B cell (primary cell): ENCODE measurements at regions not wholly inside any gene's neighbourhood (a gene's known extent, or its start where the extent isn't known, plus 50 kb on each side); places are given as distances from the start of the nearest gene placed in this dataset.

Experiments
- ATAC-seq: fragments of 200-7000 bp; cut with Tn5 transposase; one replicate; pipeline ENCODE4 v1.10.0; 2021; ENCODE audit warnings: low read depth, mild to moderate bottlenecking, moderate number of reproducible peaks, moderate library complexity
- CTCF ChIA-PET: fragments of 350-600 bp; sonication (Branson Sonifier 250); formaldehyde crosslinking; loops from one replicate; lab custom pipeline; 2021; ENCODE audit warnings: antibody characterized with exemption, inconsistent platforms; lab: Charles Lee
- POLR2A ChIA-PET: fragments of 350-600 bp; sonication (Branson Sonifier 250); formaldehyde crosslinking; loops from one replicate; lab custom pipeline; 2021; ENCODE audit warnings: antibody characterized with exemption; lab: Charles Lee
- DNase-seq: peaks from one replicate; pipeline ENCODE4 v3.0.0; 2013
- H2AFZ ChIP-seq: 2 replicates; pipeline ENCODE4 v1.6.1; 2012; ENCODE audit warnings: mild to moderate bottlenecking, low read depth, low read length; ENCODE audit not compliant: insufficient read depth, poor library complexity, severe bottlenecking
- H3K27ac ChIP-seq, 2 donors: 1 replicate in 1 of 2; 2 replicates in 1 of 2; pipeline ENCODE4 v1.5.1; 2012 to 2013; ENCODE audit warnings: low read length in 2 of 2, mild to moderate bottlenecking in 2 of 2, moderate library complexity in 1 of 2
- H3K27me3 ChIP-seq, 4 experiments: fragments of 200-600 bp in 1 of 4; sonication (generic) in 1 of 4; replicated peaks in 1 of 4; 1 replicate in 2 of 4; 2 replicates in 2 of 4; pipeline versions ENCODE4 v1.6.1 to v1.7.0; 2013 to 2016; ENCODE audit warnings: low read length in 3 of 4, mild to moderate bottlenecking in 2 of 4, mixed read lengths in 1 of 4, moderate library complexity in 1 of 4; ENCODE audit not compliant: insufficient read depth in 4 of 4, control insufficient read depth in 3 of 4; ENCODE audit errors: control extremely low read depth in 1 of 4
- H3K36me3 ChIP-seq, 2 experiments: replicated peaks in 1 of 2; 1 replicate in 1 of 2; 2 replicates in 1 of 2; pipeline versions ENCODE4 v1.6.1 to v1.7.1; 2013; ENCODE audit warnings: low read length in 1 of 2; ENCODE audit not compliant: insufficient read depth in 2 of 2, control insufficient read depth in 1 of 2; ENCODE audit errors: control extremely low read depth in 1 of 2, extremely low read depth in 1 of 2
- H3K4me1 ChIP-seq, 2 donors: fragments of 200-600 bp in 1 of 2; sonication (generic) in 1 of 2; 1 replicate in 1 of 2; 2 replicates in 1 of 2; pipeline versions ENCODE4 v1.5.1 to v1.6.1; 2013 to 2017; ENCODE audit warnings: low read length in 2 of 2; ENCODE audit not compliant: control insufficient read depth in 2 of 2, insufficient read depth in 2 of 2
- H3K4me2 ChIP-seq: replicated peaks from 2 replicates; pipeline ENCODE3; 2012; ENCODE audit warnings: mild to moderate bottlenecking, low read depth, low read length; ENCODE audit not compliant: poor library complexity, severe bottlenecking
- H3K4me3 ChIP-seq, 5 experiments: fragments of 200-600 bp in 1 of 5; sonication (generic) in 1 of 5; 1 replicate in 3 of 5; 2 replicates in 2 of 5; pipeline versions ENCODE4 v1.5.1 to v1.7.0; 2011 to 2016; ENCODE audit warnings: low read length in 4 of 5, mild to moderate bottlenecking in 4 of 5, low read depth in 2 of 5, control low read depth in 1 of 5, moderate library complexity in 1 of 5; ENCODE audit not compliant: insufficient read depth in 1 of 5; ENCODE audit errors: control extremely low read depth in 1 of 5, extremely low read depth in 1 of 5
- H3K79me2 ChIP-seq: fragments of 200-600 bp; sonication (generic); one replicate; pipeline ENCODE4 v1.6.0; 2016; ENCODE audit warnings: low read length; ENCODE audit not compliant: control insufficient read depth, insufficient read depth
- H3K9ac ChIP-seq: fragments of 200-600 bp; sonication (generic); 2 replicates; pipeline ENCODE4 v1.6.1; 2017; ENCODE audit warnings: mild to moderate bottlenecking, low read length, moderate library complexity
- H3K9me3 ChIP-seq, 3 donors: one replicate each; pipeline versions ENCODE4 v1.6.1 to v1.7.1; 2013; ENCODE audit warnings: low read length in 2 of 3; ENCODE audit not compliant: control insufficient read depth in 2 of 3, insufficient read depth in 1 of 3; ENCODE audit errors: control extremely low read depth in 1 of 3
- H4K20me1 ChIP-seq: 2 replicates; pipeline ENCODE4 v1.6.0; 2012; ENCODE audit warnings: mild to moderate bottlenecking, low read length; ENCODE audit not compliant: insufficient read depth, control insufficient read depth, poor library complexity, severe bottlenecking
- H3K27ac Mint-ChIP-seq: one replicate; pipeline ENCODE4 v1.8.0; 2021; ENCODE audit warnings: mixed read lengths
- H3K27me3 Mint-ChIP-seq: one replicate; pipeline ENCODE4 v1.8.0; 2021; ENCODE audit warnings: mixed read lengths
- H3K4me1 Mint-ChIP-seq: one replicate; pipeline ENCODE4 v1.8.0; 2021; ENCODE audit warnings: mixed read lengths
- H3K4me3 Mint-ChIP-seq: one replicate; pipeline ENCODE4 v1.8.0; 2021; ENCODE audit warnings: mixed read lengths
- H3K9me3 Mint-ChIP-seq: one replicate; pipeline ENCODE4 v1.8.0; 2022; ENCODE audit warnings: mixed read lengths; ENCODE audit not compliant: insufficient read depth
- EZH2 ChIP-seq: IDR thresholded peaks from 2 replicates; pipeline ENCODE4 v1.6.1; 2012; ENCODE audit warnings: borderline replicate concordance, low read depth, mild to moderate bottlenecking, moderate library complexity, low read length; ENCODE audit not compliant: insufficient read depth, poor library complexity, severe bottlenecking
- WGBS: methylation state at CpG from one replicate; pipeline ENCODE4 v1.1.5; 2013; ENCODE audit warnings: missing lambda C conversion rate; ENCODE audit not compliant: insufficient coverage; 5-methylcytosine and 5-hydroxymethylcytosine counted together
- intact Hi-C: fragments of 100-400 bp; cut with micrococcal nuclease; formaldehyde crosslinking; loops from one replicate; pipeline ENCODE4 v1.10.0; 2022
- TF ChIP-seq, protein P1 (sequence below): fragments of 200-600 bp; IDR thresholded peaks from one replicate; pipeline ENCODE4 v1.8.0; 2022; ENCODE audit warnings: antibody characterized with exemption, mild to moderate bottlenecking

DNA sequence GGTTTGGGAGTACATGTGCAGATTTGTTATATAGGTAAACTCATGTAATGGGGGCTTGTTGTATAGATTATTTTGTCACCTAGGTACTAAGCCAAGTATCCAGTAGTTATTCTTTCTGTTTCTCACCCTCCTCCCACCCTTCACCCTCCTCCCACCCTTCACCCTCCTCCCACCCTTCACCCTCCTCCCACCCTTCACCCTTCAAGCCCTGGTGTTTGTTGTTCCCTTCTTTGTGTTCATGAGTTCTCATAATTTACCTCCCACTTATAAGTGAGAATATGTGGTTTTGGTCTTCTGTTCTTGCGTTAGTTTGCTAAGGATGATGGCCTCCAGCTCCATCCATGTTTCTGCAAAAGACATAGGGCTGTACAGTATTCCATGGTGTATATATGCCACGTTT is 58.7 kb upstream of the OR10AD1 start:
- H3K9me3 ChIP-seq = no peaks in the 10 kb centered on the region
- H4K20me1 ChIP-seq = no peaks in the 10 kb centered on the region

More for the DNA sequence above, 58.7 kb upstream of the OR10AD1 start:
- H3K9ac ChIP-seq = no peak overlapping the region
- intact Hi-C loops = no loop called here
- ATAC-seq (no peak), DNase-seq (no peak)
- Mint-ChIP-seq H3K4me3 (no peak overlapping the region), H3K9me3 (no peaks in the 10 kb centered on the region), H3K27me3 (peaks cover 4% of the 10 kb centered on the region), H3K4me1 (peaks cover 21% of the 10 kb centered on the region), H3K27ac (no peak overlapping the region)
- no peak overlapping the region for H2AFZ ChIP-seq
- H3K4me2 ChIP-seq = no peak overlapping the region
- H3K27me3 ChIP-seq = no peaks in the 10 kb centered on the region
- ChIA-PET CTCF (no interaction called here), POLR2A (no interaction called here)
- no peak overlapping the region for H3K27ac ChIP-seq
- no peaks in the 10 kb centered on the region for H3K36me3 ChIP-seq
- H3K79me2 ChIP-seq = no peaks in the 10 kb centered on the region
- TF ChIP-seq, protein P1, sequence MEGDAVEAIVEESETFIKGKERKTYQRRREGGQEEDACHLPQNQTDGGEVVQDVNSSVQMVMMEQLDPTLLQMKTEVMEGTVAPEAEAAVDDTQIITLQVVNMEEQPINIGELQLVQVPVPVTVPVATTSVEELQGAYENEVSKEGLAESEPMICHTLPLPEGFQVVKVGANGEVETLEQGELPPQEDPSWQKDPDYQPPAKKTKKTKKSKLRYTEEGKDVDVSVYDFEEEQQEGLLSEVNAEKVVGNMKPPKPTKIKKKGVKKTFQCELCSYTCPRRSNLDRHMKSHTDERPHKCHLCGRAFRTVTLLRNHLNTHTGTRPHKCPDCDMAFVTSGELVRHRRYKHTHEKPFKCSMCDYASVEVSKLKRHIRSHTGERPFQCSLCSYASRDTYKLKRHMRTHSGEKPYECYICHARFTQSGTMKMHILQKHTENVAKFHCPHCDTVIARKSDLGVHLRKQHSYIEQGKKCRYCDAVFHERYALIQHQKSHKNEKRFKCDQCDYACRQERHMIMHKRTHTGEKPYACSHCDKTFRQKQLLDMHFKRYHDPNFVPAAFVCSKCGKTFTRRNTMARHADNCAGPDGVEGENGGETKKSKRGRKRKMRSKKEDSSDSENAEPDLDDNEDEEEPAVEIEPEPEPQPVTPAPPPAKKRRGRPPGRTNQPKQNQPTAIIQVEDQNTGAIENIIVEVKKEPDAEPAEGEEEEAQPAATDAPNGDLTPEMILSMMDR = no peak
- no peak for TF ChIP-seq EZH2
- H3K4me1 ChIP-seq = peaks cover 3 to 18% of the 10 kb centered on the region in 2 donors
- no peak overlapping the region for H3K4me3 ChIP-seq
- no CpG with 5 or more reads among the region's 2 CpGs for WGBS
